ENCODE measurements at regions not wholly inside any gene's neighbourhood (a gene's known extent, or its start where the extent isn't known, plus 50 kb on each side); places are given as distances from the start of the nearest gene placed in this dataset.

GRCh38 chr5:174320051-174320450 is 274.5 kb downstream of the NSG2 start:
- H3K4me3 ChIP-seq (ENCODE audit: low read depth, low read length): no peak overlapping the region
- no peak for DNase-seq (ENCODE audit: low read depth)
- no peak for TF ChIP-seq CTCF (IDR thresholded peaks at IDR 0.05; ENCODE audit: insufficient read depth, low read depth, low read length)

- no peak overlapping the region for H3K4me3 ChIP-seq (ENCODE audit: low read depth, low read length)
- no peak for TF ChIP-seq CTCF (IDR thresholded peaks at IDR 0.05; ENCODE audit: insufficient read depth, low read depth, low read length)
- DNase-seq (ENCODE audit: low read depth): peak; percentile 26
These were observed 278.4 kb downstream of the NSG2 start for GRCh38 chr5:174323878-174324281.

GRCh38 chr5:174324680-174325079 is 279.2 kb downstream of the NSG2 start:
- no peak for DNase-seq (ENCODE audit: low read depth)
- no peak overlapping the region for H3K4me3 ChIP-seq (ENCODE audit: low read depth, low read length)
- TF ChIP-seq CTCF (IDR thresholded peaks at IDR 0.05; ENCODE audit: insufficient read depth, low read depth, low read length): no peak

DNA sequence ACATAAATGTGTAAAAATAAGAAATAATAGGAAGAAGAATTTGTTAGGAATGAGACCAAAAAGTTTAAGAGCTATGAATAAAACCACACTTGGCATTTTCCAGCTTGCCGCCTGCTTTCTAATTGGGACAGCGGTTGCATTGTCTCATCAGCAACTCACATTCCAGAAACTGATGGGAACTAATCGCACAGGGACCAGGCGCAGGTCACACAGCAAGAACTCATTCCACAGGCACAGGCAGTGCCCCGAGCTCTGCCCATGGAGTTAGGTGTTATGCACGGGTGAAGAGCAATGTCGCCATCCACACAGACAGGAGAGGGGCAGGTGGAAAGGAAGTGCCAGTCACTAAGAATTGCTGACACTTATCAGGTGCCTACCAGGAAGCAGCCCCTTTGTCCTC is 279.9 kb downstream of the NSG2 start:
- no peak overlapping the region for H3K4me3 ChIP-seq (ENCODE audit: low read depth, low read length)
- DNase-seq (ENCODE audit: low read depth): no peak
- TF ChIP-seq CTCF (IDR thresholded peaks at IDR 0.05; ENCODE audit: insufficient read depth, low read depth, low read length): no peak

GRCh38 chr5:174325961-174326360 is 280.5 kb downstream of the NSG2 start:
- no peak for TF ChIP-seq CTCF (IDR thresholded peaks at IDR 0.05; ENCODE audit: insufficient read depth, low read depth, low read length)
- no peak overlapping the region for H3K4me3 ChIP-seq (ENCODE audit: low read depth, low read length)
- no peak for DNase-seq (ENCODE audit: low read depth)

- TF ChIP-seq CTCF (IDR thresholded peaks at IDR 0.05; ENCODE audit: insufficient read depth, low read depth, low read length): no peak
- no peak overlapping the region for H3K4me3 ChIP-seq (ENCODE audit: low read depth, low read length)
- no peak for DNase-seq (ENCODE audit: low read depth)
These were observed 280.9 kb downstream of the NSG2 start for GRCh38 chr5:174326372-174326771.

- peak; percentile 79 for TF ChIP-seq CTCF (IDR thresholded peaks at IDR 0.05; ENCODE audit: insufficient read depth, low read depth, low read length)
- no peak overlapping the region for H3K4me3 ChIP-seq (ENCODE audit: low read depth, low read length)
These were observed 281.9 kb downstream of the NSG2 start for GRCh38 chr5:174327317-174327864.

More at GRCh38 chr5:174327317-174327864, 281.9 kb downstream of the NSG2 start:
- DNase-seq (ENCODE audit: low read depth): peak; percentile 77
